ENCODE measurements at regions not wholly inside any gene's neighbourhood (a gene's known extent, or its start where the extent isn't known, plus 50 kb on each side); places are given as distances from the start of the nearest gene placed in this dataset.

- no peak for TF ChIP-seq ZNF565 (CRISPR knock-in tag; conservative IDR thresholded peaks at IDR 0.05; ENCODE audit: low read depth)
- no peak for TF ChIP-seq PATZ1 (CRISPR knock-in tag; IDR thresholded peaks at IDR 0.05; ENCODE audit: borderline replicate concordance)
- no peak for TF ChIP-seq CSDC2 (CRISPR knock-in tag; IDR thresholded peaks at IDR 0.05)
- TF ChIP-seq ZNF70 (CRISPR knock-in tag; IDR thresholded peaks at IDR 0.05), result no peak
- no peak for TF ChIP-seq ZFP30 (CRISPR knock-in tag; IDR thresholded peaks at IDR 0.05)
- TF ChIP-seq RARB (CRISPR knock-in tag; IDR thresholded peaks at IDR 0.05), result no peak
- TF ChIP-seq TSHZ2 (CRISPR knock-in tag; IDR thresholded peaks at IDR 0.05), result no peak
- TF ChIP-seq TOX (CRISPR knock-in tag; IDR thresholded peaks at IDR 0.05; ENCODE audit: borderline replicate concordance), result no peak
- no peak for TF ChIP-seq ISL1 (CRISPR knock-in tag; IDR thresholded peaks at IDR 0.05)
- no peak for TF ChIP-seq GLIS3 (CRISPR knock-in tag; IDR thresholded peaks at IDR 0.05)
- no peak for TF ChIP-seq ARNTL (CRISPR knock-in tag; IDR thresholded peaks at IDR 0.05; ENCODE audit: borderline replicate concordance, low read depth)
- TF ChIP-seq OSR1 (CRISPR knock-in tag; IDR thresholded peaks at IDR 0.05), result no peak
- no peak for TF ChIP-seq PPARA (CRISPR knock-in tag; IDR thresholded peaks at IDR 0.05; ENCODE audit: borderline replicate concordance)
These were observed 476.9 kb upstream of the KLHL1 start for GRCh38 chr13:70585109-70585508.

All from SK-N-SH treated with all-trans-retinoic acid at 6 μM for 48 hours (cell line).